Activated CD4-positive, alpha-beta T cell treated with anti-CD3 and anti-CD28 coated beads, Interleukin-2, amount 10 ng/mL, durations not matched to agents 7 days and 5 days (primary cell): ENCODE measurements at regions not wholly inside any gene's neighbourhood (a gene's known extent, or its start where the extent isn't known, plus 50 kb on each side); places are given as distances from the start of the nearest gene placed in this dataset.
"Not testable (repeated sequence)": the region's sequence is repeated elsewhere in the genome, so short reads cannot be mapped to it uniquely, and the experiment has no call there.

Experiments used
- CTCF ChIA-PET: fragments of 350-600 bp; sonication (Branson Sonifier 250); formaldehyde crosslinking; loops from one replicate; lab custom pipeline; 2021; ENCODE audit warnings: antibody characterized with exemption; lab: Charles Lee
- POLR2A ChIA-PET: fragments of 350-600 bp; sonication (Branson Sonifier 250); formaldehyde crosslinking; loops from one replicate; lab custom pipeline; 2021; ENCODE audit warnings: antibody characterized with exemption; lab: Charles Lee
- DNase-seq: peaks from one replicate; pipeline ENCODE4 v3.0.0-alpha.2; 2020
- H3K27ac Mint-ChIP-seq: one replicate; pipeline ENCODE4 v1.8.0; 2021; ENCODE audit warnings: mild to moderate bottlenecking, moderate library complexity, mixed read lengths
- H3K27me3 Mint-ChIP-seq: one replicate; pipeline ENCODE4 v1.8.0; 2021; ENCODE audit warnings: mixed read lengths
- H3K36me3 Mint-ChIP-seq: one replicate; pipeline ENCODE4 v1.8.0; 2021; ENCODE audit warnings: low read depth, mixed read lengths
- H3K4me1 Mint-ChIP-seq: one replicate; pipeline ENCODE4 v1.8.0; 2021; ENCODE audit warnings: mixed read lengths
- H3K4me3 Mint-ChIP-seq: one replicate; pipeline ENCODE4 v1.8.0; 2021; ENCODE audit warnings: mild to moderate bottlenecking, moderate library complexity, mixed read lengths
- H3K9me3 Mint-ChIP-seq: one replicate; pipeline ENCODE4 v1.8.0; 2021; ENCODE audit warnings: mixed read lengths

DNA sequence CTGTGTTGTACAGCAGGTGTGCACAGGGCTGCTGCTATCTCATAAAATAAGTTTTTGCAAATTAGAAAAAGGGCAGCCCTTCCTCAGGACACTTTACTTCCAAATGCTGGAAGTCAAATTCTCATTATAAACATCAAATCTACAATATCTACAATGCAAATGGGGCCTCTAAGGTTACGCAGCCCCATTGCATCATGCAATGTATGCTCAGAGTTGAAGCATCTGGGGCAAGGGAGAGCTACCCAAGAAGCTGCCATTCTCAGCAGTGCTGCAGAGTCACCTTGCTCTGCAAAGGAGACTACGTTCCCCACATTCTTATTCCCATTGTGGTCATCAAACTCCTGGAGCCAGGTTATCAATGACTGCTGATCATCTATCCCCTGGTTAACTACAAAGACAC lies 208.9 kb upstream of the POGK start:
- Mint-ChIP-seq H3K4me1 (no peaks in the 10 kb centered on the region), H3K36me3 (no peaks in the 10 kb centered on the region), H3K4me3 (no peak overlapping the region), H3K27me3 (peaks cover 2% of the 10 kb centered on the region), H3K27ac (no peak overlapping the region), H3K9me3 (no peaks in the 10 kb centered on the region)
- ChIA-PET POLR2A (no interaction called here), CTCF (no interaction called here)
- no peak for DNase-seq

DNA sequence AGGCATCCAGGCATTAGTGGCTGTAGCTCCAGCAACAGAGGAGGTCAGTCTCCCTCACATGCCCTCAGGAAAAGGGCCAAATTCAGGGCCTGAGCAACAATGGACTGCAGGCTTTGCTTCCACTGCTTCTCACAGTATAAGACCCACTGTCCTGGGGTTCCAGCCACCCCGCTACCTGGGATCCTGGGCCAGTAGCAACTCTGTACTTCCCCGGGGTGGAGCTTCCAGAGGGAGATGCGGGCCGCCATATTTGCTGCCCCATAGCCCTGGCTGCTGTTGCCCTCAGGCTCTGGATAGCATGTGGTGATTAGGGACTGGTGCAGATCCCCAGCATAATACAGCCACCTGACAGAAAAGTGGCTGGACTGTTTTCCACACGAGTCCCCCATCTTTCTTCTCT lies 201.1 kb upstream of the POGK start:
- ChIA-PET POLR2A (no interaction called here), CTCF (no interaction called here)
- Mint-ChIP-seq H3K9me3 (peaks cover 2% of the 10 kb centered on the region), H3K4me1 (no peaks in the 10 kb centered on the region), H3K4me3 (no peak overlapping the region), H3K27ac (no peak overlapping the region), H3K27me3 (peaks cover 7% of the 10 kb centered on the region), H3K36me3 (no peaks in the 10 kb centered on the region)
- DNase-seq = no peak

DNA sequence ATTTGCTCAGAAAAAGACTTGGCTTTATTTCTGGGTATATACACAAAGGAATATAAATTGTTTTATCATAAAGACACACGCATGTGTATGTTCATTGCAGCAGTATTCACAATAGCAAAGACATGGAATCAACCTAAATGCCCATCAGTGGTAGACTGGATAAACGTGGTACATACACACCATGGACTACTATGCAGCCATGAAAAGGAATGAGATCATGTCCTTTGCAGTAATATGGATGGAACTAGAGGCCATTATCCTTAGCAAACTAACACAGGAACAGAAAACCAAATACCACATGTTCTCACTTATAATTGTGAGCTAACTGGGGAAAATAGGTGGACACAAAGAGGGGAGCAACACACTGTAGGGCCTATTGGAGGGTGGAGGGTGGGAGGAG lies 182.0 kb upstream of the POGK start:
- H3K27me3 Mint-ChIP-seq, H3K9me3 Mint-ChIP-seq, POLR2A ChIA-PET: not testable (repeated sequence)

DNA sequence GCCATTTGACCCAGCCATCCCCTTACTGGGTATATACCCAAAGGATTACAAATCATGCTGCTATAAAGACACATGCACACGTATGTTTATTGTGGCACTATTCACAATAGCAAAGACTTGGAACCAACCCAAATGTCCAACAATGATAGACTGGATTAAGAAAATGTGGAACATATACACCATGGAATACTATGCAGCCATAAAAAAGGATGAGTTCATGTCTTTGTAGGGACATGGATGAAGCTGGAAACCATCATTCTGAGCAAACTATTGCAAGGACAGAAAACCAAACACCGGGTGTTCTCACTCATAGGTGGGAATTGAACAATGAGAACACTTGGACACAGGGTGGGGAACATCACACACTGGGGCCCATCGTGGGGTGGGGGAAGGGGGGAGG lies 172.5 kb upstream of the POGK start:
- H3K9me3 Mint-ChIP-seq, H3K27ac Mint-ChIP-seq, H3K4me3 Mint-ChIP-seq, DNase-seq, CTCF ChIA-PET, POLR2A ChIA-PET, H3K27me3 Mint-ChIP-seq, H3K4me1 Mint-ChIP-seq, H3K36me3 Mint-ChIP-seq: not testable (repeated sequence)

More for the DNA sequence above, 182.0 kb upstream of the POGK start:
- H3K36me3 Mint-ChIP-seq, H3K4me1 Mint-ChIP-seq, CTCF ChIA-PET, H3K27ac Mint-ChIP-seq, DNase-seq, H3K4me3 Mint-ChIP-seq: not testable (repeated sequence)

DNA sequence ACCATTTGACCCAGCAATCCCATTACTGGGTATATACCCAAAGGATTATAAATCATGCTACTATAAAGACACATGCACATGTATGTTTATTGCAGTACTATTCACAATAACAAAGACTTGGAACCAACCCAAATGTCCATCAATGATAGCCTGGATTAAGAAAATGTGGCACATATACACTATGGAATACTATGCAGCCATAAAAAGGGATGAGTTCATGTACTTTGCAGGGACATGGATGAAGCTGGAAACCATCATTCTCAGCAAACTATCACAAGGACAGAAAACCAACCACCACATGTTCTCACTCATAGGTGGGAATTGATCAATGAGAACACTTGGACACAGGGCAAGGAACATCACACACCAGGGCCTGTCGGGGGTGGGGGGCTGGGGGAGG lies 171.7 kb upstream of the POGK start:
- H3K4me1 Mint-ChIP-seq, H3K27me3 Mint-ChIP-seq, CTCF ChIA-PET, H3K27ac Mint-ChIP-seq, H3K9me3 Mint-ChIP-seq, DNase-seq, H3K36me3 Mint-ChIP-seq, POLR2A ChIA-PET, H3K4me3 Mint-ChIP-seq: not testable (repeated sequence)

DNA sequence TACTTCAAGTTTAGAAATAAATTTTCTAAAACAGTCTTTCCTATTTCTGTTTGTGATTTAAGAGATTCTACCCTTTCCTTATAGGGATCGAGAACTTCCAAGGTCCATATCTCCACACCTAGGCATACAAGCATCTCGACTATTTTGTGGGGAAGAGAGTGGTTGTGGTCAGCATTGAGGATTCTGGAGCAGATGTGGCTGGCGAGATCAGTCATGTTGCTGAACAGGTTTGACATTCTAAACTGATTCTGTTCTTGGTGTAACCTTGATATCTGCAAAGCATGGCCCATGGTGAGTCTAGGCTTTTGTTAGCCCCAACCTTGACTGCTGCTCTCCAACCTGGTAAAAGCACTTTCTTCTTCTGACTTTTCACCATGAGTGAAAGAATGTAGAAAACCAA lies 167.6 kb upstream of the POGK start:
- H3K27ac Mint-ChIP-seq = no peak overlapping the region
- POLR2A ChIA-PET = no interaction called here
- CTCF ChIA-PET = no interaction called here
- H3K4me3 Mint-ChIP-seq = no peak overlapping the region
- no peaks in the 10 kb centered on the region for H3K27me3 Mint-ChIP-seq
- DNase-seq = no peak
- no peaks in the 10 kb centered on the region for H3K9me3 Mint-ChIP-seq
- H3K36me3 Mint-ChIP-seq = no peaks in the 10 kb centered on the region
- H3K4me1 Mint-ChIP-seq = peaks cover 12% of the 10 kb centered on the region

DNA sequence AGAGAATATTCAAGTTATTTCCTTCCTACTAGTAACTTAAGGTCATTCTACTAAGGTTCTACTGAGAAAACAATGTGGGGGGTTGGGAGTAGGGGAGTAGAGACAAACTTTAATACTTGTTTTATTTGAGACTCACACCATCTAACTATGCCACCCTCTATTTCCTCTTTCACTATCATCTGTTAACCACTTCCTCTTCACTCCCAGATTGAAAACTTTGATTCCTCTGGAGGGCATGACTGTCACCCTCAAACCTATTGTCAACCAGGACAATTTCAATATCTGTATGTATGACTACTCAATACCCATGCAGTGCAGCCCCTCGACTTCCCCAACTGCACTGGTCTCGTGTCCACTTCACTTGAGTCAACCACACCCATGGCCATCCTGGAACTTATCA lies 165.6 kb upstream of the POGK start:
- Mint-ChIP-seq H3K4me3 (no peak overlapping the region), H3K27me3 (peaks cover 3% of the 10 kb centered on the region), H3K4me1 (peaks cover 12% of the 10 kb centered on the region), H3K36me3 (no peaks in the 10 kb centered on the region), H3K27ac (no peak overlapping the region), H3K9me3 (no peaks in the 10 kb centered on the region)
- no peak for DNase-seq
- CTCF ChIA-PET = no interaction called here
- POLR2A ChIA-PET = no interaction called here

DNA sequence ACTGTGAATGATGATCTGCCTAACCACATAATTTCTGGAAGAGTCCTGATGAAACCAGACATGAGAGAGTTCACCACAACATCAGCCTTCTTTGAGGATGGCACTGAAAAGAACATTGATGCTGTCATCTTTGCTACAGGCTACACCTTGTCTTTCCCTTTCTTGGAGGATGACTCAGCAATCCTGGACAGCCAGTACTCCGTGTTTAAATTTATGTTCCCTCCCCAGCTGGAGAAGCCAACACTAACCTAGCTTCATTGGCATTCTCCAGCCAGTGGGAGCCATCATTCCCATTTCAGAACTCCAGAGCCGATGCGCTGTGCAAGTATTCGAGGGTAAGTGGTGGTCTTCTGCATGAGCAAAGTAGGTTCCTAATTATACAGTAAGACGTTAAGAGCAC lies 164.1 kb upstream of the POGK start:
- H3K4me1 Mint-ChIP-seq = peaks cover 12% of the 10 kb centered on the region
- CTCF ChIA-PET = no interaction called here
- H3K36me3 Mint-ChIP-seq = no peaks in the 10 kb centered on the region
- H3K4me3 Mint-ChIP-seq = no peak overlapping the region
- no peaks in the 10 kb centered on the region for H3K9me3 Mint-ChIP-seq
- H3K27ac Mint-ChIP-seq = no peak overlapping the region
- DNase-seq = no peak
- POLR2A ChIA-PET = no interaction called here
- H3K27me3 Mint-ChIP-seq = peaks cover 3% of the 10 kb centered on the region

DNA sequence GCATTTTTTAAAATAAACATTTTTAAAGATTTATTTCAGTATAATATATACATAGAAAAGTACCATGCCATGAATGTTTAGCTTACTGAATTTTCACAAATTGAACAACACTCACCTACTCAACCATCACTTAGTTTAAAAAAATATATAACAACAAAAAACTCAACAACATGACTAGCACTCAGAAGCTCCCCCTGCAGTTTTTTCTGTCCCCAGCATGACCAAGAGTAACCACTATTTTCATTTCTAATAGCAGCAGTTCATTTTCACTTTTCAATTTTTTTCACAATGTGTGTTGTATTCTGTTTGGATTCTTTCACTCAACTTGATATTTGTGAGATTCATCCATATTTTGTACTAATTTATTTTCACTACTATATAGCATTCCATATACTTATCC lies 162.3 kb upstream of the POGK start:
- ChIA-PET CTCF (no interaction called here), POLR2A (no interaction called here)
- no peak overlapping the region for H3K27ac Mint-ChIP-seq
- peaks cover 12% of the 10 kb centered on the region for H3K4me1 Mint-ChIP-seq
- no peaks in the 10 kb centered on the region for H3K36me3 Mint-ChIP-seq
- H3K4me3 Mint-ChIP-seq = no peak overlapping the region
- no peaks in the 10 kb centered on the region for H3K9me3 Mint-ChIP-seq
- DNase-seq = no peak
- H3K27me3 Mint-ChIP-seq = peaks cover 3% of the 10 kb centered on the region

DNA sequence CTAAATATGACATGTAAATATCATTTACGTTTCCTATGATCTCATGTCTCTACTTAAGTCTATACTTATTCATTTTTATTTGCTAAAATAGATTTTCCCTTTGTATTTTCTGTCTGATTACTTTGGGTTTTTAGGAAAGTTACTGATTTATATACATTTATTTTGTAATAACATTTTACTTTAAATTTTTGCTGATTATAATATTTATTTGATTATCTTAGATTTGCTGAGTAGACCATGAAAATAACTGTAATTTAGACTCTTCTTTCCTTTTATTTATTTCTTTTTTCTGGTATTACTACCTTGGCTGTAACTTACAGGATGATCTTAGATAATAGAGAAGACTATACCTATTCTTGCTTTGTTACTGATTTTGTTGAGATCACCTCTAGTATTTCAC lies 159.9 kb upstream of the POGK start:
- Mint-ChIP-seq H3K4me3 (no peak overlapping the region), H3K9me3 (no peaks in the 10 kb centered on the region), H3K36me3 (no peaks in the 10 kb centered on the region), H3K27ac (no peak overlapping the region), H3K27me3 (peaks cover 3% of the 10 kb centered on the region), H3K4me1 (no peaks in the 10 kb centered on the region)
- DNase-seq = no peak
- POLR2A ChIA-PET = no interaction called here
- CTCF ChIA-PET = no interaction called here

DNA sequence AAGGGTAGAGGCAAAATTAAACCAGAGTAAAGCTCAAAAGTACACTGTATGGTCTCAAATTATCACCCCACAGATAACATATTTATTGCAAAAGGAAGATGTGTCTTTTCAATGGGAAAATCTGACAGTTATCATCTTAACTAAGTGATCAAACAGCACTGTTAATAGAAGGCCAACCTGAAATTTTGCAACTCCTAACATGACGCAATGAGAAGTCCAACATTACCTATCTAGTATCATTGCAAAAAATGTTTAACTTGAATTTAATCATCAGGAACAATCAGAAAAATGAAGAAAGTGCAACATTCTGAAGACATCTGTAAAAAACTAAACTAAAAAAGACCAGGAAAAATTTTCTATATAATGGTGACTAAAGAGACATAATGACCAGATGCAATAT lies 156.7 kb upstream of the POGK start:
- Mint-ChIP-seq H3K4me3 (no peak overlapping the region), H3K27me3 (peaks cover 3% of the 10 kb centered on the region), H3K36me3 (no peaks in the 10 kb centered on the region), H3K27ac (no peak overlapping the region), H3K4me1 (no peaks in the 10 kb centered on the region), H3K9me3 (peaks cover 5% of the 10 kb centered on the region)
- no peak for DNase-seq
- POLR2A ChIA-PET = no interaction called here
- CTCF ChIA-PET = no interaction called here

DNA sequence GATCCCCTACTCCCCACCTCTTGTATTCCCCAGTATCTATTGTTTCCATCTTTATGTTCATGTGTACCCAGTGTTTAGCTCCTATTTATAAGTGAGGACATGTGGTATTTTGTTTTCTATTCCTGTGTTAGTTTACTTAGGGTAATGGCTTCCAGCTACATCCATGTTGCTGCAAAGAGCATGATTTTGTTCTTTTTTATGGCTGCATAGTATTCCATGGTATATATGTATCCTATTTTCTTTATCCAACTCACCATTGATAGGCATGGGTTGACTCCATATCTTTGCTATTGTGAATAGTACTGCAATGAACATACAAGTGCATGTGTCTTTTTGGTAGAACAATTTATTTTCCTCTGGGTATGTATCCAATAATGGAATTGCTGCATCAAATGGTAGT lies 154.6 kb upstream of the POGK start:
- DNase-seq, H3K4me3 Mint-ChIP-seq, H3K4me1 Mint-ChIP-seq, POLR2A ChIA-PET, H3K36me3 Mint-ChIP-seq, H3K9me3 Mint-ChIP-seq, H3K27me3 Mint-ChIP-seq, H3K27ac Mint-ChIP-seq: not testable (repeated sequence)
- CTCF ChIA-PET = interaction anchor here (0.6 kb wide), 1 partner anchor 307 kb away, joined by 3 read pairs; no protein-coding TSS in a partner anchor

DNA sequence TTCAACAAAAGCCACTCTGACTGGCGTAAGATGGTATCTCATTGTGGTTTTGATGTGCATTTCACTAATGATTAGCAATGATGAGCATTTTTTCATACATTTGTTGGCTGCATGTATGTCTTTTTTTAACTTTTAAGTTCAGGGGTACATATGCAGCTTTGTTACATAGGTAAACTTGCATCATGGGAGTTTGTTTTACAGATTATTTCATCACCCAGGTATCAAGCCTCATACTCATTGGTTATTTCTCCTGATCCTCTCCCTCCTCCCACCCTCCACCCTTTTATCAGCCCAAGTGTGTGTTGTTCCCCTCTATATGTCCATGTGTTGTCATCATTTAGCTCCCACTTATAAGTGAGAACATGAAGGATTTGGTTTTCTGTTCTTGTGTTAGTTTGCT lies 154.1 kb upstream of the POGK start:
- peaks cover 5% of the 10 kb centered on the region for H3K9me3 Mint-ChIP-seq
- ChIA-PET POLR2A (no interaction called here), CTCF (no interaction called here)
- H3K36me3 Mint-ChIP-seq = no peaks in the 10 kb centered on the region
- H3K27ac Mint-ChIP-seq = no peak overlapping the region
- DNase-seq = no peak
- H3K27me3 Mint-ChIP-seq = peaks cover 5% of the 10 kb centered on the region
- no peak overlapping the region for H3K4me3 Mint-ChIP-seq
- no peaks in the 10 kb centered on the region for H3K4me1 Mint-ChIP-seq

DNA sequence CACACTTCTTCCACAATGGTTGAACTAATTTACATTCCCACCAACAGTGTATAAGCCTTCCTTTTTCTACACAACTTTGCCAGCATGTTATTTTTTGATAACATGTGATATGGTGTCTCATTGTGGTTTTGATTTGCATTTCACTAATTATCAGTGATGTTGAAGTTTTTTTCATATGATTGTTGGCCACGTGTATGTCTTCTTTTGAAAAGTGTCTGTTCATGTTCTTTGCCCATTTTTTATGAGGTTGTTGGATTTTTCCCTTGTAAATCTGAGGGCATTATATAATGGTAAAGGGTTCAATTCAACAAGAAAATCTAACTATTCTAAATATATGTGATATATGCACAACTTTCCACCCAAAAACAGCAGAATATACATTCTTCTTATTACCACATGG lies 153.4 kb upstream of the POGK start:
- H3K36me3 Mint-ChIP-seq, H3K9me3 Mint-ChIP-seq, H3K27ac Mint-ChIP-seq, POLR2A ChIA-PET, H3K27me3 Mint-ChIP-seq, H3K4me3 Mint-ChIP-seq, CTCF ChIA-PET, H3K4me1 Mint-ChIP-seq, DNase-seq: not testable (repeated sequence)
